K562 (cell line): ENCODE measurements at regions not wholly inside any gene's neighbourhood (a gene's known extent, or its start where the extent isn't known, plus 50 kb on each side); places are given as distances from the start of the nearest gene placed in this dataset.

Source experiments
- ATAC-seq: fragments of 200-7000 bp; cut with Tn5 transposase; 3 replicates; pipeline ENCODE4 v1.9.1; 2020; ENCODE audit warnings: moderate library complexity
- BruUV-seq: library from RNA; stranded (reverse); fragments of 400-500 nt; replicated peaks from 2 replicates; lab custom pipeline; 2021; lab: Mats Ljungman, UMichigan
- CTCF ChIA-PET: fragments of 300-600 bp; formaldehyde crosslinking; extraction: SDS; loops from one replicate; lab custom pipeline; 2021; ENCODE audit warnings: low intra/inter-chr PET ratio; lab: Yijun Ruan, JAX
- POLR2A ChIA-PET: fragments of 300-600, 350-650 bp; sonication (Branson Sonifier 250); formaldehyde crosslinking; extraction: SDS; loops from one replicate; lab custom pipeline; 2021; ENCODE audit warnings: antibody characterized with exemption, inconsistent platforms; lab: Yijun Ruan, JAX
- DNase-seq, 4 experiments: peaks; one replicate each; pipeline versions ENCODE4 v3.0.0 to v3.0.0-alpha.2; 2011 to 2018; ENCODE audit warnings: low spot score in 3 of 4, mixed read lengths in 3 of 4; ENCODE audit errors: extremely low read depth in 1 of 4
- FAIRE-seq: peaks from 2 replicates; lab custom pipeline; 2011; peaks lifted over from hg19 to GRCh38; lab: Jason Lieb, UNC
- H2AFZ ChIP-seq: 2 replicates; pipeline ENCODE4 v1.6.0; 2011; ENCODE audit warnings: low read depth, low read length, control low read depth, inconsistent platforms
- H3K27ac ChIP-seq: fragments of 200-600 bp; 3 replicates; pipeline ENCODE4 v1.8.0; 2011; ENCODE audit warnings: low read depth, mild to moderate bottlenecking, control low read depth, inconsistent platforms, low read length, moderate library complexity, mixed read lengths; ENCODE audit errors: extremely low read depth
- H3K27me3 ChIP-seq, 2 experiments: fragments of 300-600 bp in 1 of 2; 2 replicates in 1 of 2; 3 replicates in 1 of 2; pipeline versions ENCODE4 v1.6.0 to v1.8.0; 2011; ENCODE audit warnings: inconsistent platforms in 2 of 2, low read length in 2 of 2, mild to moderate bottlenecking in 1 of 2, mixed read lengths in 1 of 2, moderate library complexity in 1 of 2; ENCODE audit not compliant: control insufficient read depth in 2 of 2, insufficient read depth in 2 of 2
- H3K36me3 ChIP-seq: fragments of 300-600 bp; 3 replicates; pipeline ENCODE4 v1.8.0; 2011; ENCODE audit warnings: mild to moderate bottlenecking, low read length, inconsistent platforms; ENCODE audit not compliant: control insufficient read depth, insufficient read depth
- H3K4me1 ChIP-seq, 2 experiments: fragments of 200-600 bp in 1 of 2; replicated peaks in 1 of 2; 2 replicates in 1 of 2; 3 replicates in 1 of 2; pipeline versions ENCODE4 v1.5.1 to v1.8.0; 2011; ENCODE audit warnings: inconsistent platforms in 2 of 2, low read length in 2 of 2, mild to moderate bottlenecking in 1 of 2, mixed read lengths in 1 of 2, moderate library complexity in 1 of 2; ENCODE audit not compliant: control insufficient read depth in 2 of 2, insufficient read depth in 2 of 2
- H3K4me2 ChIP-seq: 2 replicates; pipeline ENCODE4 v1.6.1; 2011; ENCODE audit warnings: low read length, control low read depth, inconsistent platforms, mixed read lengths; ENCODE audit not compliant: insufficient read depth
- H3K4me3 ChIP-seq: fragments of 200-600 bp; sonication (generic), shearing (Covaris generic); 2 replicates; pipeline ENCODE4 v1.5.1; 2016; ENCODE audit warnings: control low read depth, inconsistent platforms
- H3K79me2 ChIP-seq: fragments of 200-600 bp; 3 replicates; pipeline ENCODE4 v1.8.0; 2011; ENCODE audit warnings: low read length, inconsistent platforms; ENCODE audit not compliant: control insufficient read depth, insufficient read depth
- H3K9ac ChIP-seq, 2 experiments: 2 replicates each; pipeline versions ENCODE4 v1.6.0 to v1.6.1; 2011; ENCODE audit warnings: low read depth in 2 of 2, low read length in 2 of 2, control low read depth in 1 of 2, inconsistent platforms in 1 of 2, mild to moderate bottlenecking in 1 of 2, mixed read lengths in 1 of 2; ENCODE audit not compliant: insufficient read depth in 1 of 2
- H3K9me1 ChIP-seq: one replicate; pipeline ENCODE4 v1.6.0; 2011; ENCODE audit warnings: inconsistent platforms, mild to moderate bottlenecking, low read length, moderate library complexity; ENCODE audit not compliant: control insufficient read depth, insufficient read depth
- H3K9me3 ChIP-seq: replicated peaks from 2 replicates; pipeline ENCODE4 v1.5.1; 2011; ENCODE audit warnings: low read depth, low read length, inconsistent platforms; ENCODE audit not compliant: control insufficient read depth, insufficient read depth
- H4K20me1 ChIP-seq: replicated peaks from 2 replicates; pipeline ENCODE4 v1.6.1; 2011; ENCODE audit warnings: low read length, inconsistent platforms, mixed read lengths; ENCODE audit not compliant: control insufficient read depth, insufficient read depth
- ARHGAP35 ChIP-seq: fragments of 450-650 bp; IDR thresholded peaks from 2 replicates; pipeline ENCODE4 v1.6.1; 2018; ENCODE audit not compliant: partially characterized antibody
- C11orf30 ChIP-seq: fragments of 450-650 bp; IDR thresholded peaks from 2 replicates; pipeline ENCODE4 v1.6.1; 2016; ENCODE audit warnings: low read depth, mild to moderate bottlenecking
- CBX5 ChIP-seq: IDR thresholded peaks from 2 replicates; pipeline ENCODE4 v1.6.1; 2014; ENCODE audit warnings: low read depth, borderline replicate concordance
- HIVEP1 ChIP-seq: fragments of 250-450 bp; sonication (Bioruptor Pico); IDR thresholded peaks from 2 replicates; pipeline ENCODE4 v1.4.0; 2020; ENCODE audit warnings: mild to moderate bottlenecking
- HMGN3 ChIP-seq: IDR thresholded peaks from 2 replicates; pipeline ENCODE4 v1.6.1; 2011; ENCODE audit warnings: borderline replicate concordance, low read depth, mild to moderate bottlenecking, mixed read lengths, low read length; ENCODE audit not compliant: insufficient read length; ENCODE audit errors: extremely low read depth
- HNRNPK ChIP-seq: fragments of 200-400 bp; formaldehyde crosslinking; IDR thresholded peaks from one replicate; pipeline ENCODE4 v1.6.1; 2018; ENCODE audit warnings: mild to moderate bottlenecking, low read depth, low read length; ENCODE audit not compliant: poor library complexity, severe bottlenecking
- JUN ChIP-seq, 2 experiments: sonication (generic) in 1 of 2; formaldehyde crosslinking in 1 of 2; IDR thresholded peaks; 2 replicates each; pipeline versions ENCODE4 v1.6.1 to v1.8.0; 2012 to 2022; ENCODE audit warnings: borderline replicate concordance in 2 of 2, mild to moderate bottlenecking in 2 of 2, improper control_type of control experiment in 1 of 2, low read depth in 1 of 2, low read length in 1 of 2, missing genetic modification reagents in 1 of 2
- KAT7 ChIP-seq: sonication (generic); formaldehyde crosslinking; IDR thresholded peaks from 2 replicates; pipeline ENCODE4 v1.8.0; 2022; ENCODE audit warnings: missing genetic modification reagents, mild to moderate bottlenecking, borderline replicate concordance
- KLF1 ChIP-seq: fragments of 450-650 bp; IDR thresholded peaks from 2 replicates; pipeline ENCODE4 v1.6.1; 2016; ENCODE audit warnings: missing genetic modification characterization, missing compliant biosample characterization
- MAFG ChIP-seq: fragments of 450-650 bp; conservative IDR thresholded peaks from 2 replicates; pipeline ENCODE4 v1.6.1; 2016; ENCODE audit warnings: missing genetic modification characterization, missing compliant biosample characterization
- MAFK ChIP-seq: IDR thresholded peaks from 2 replicates; pipeline ENCODE4 v1.6.1; 2011; ENCODE audit warnings: low read length, improper control_type of control experiment
- MCM3 ChIP-seq: fragments of 450-650 bp; IDR thresholded peaks from 2 replicates; pipeline ENCODE4 v1.6.1; 2016
- PPARD ChIP-seq: fragments of 250-450 bp; sonication (Bioruptor Pico); IDR thresholded peaks from 2 replicates; pipeline ENCODE4 v1.8.0; 2022; ENCODE audit warnings: inconsistent platforms, mild to moderate bottlenecking, moderate library complexity
- SAP30 ChIP-seq: fragments of 200-600 bp; sonication (generic); IDR thresholded peaks from 2 replicates; pipeline ENCODE4 v1.6.1; 2012; ENCODE audit warnings: borderline replicate concordance, low read depth, mild to moderate bottlenecking, moderate library complexity, low read length, control low read depth, inconsistent platforms; ENCODE audit not compliant: insufficient read depth, poor library complexity, severe bottlenecking
- ZNF197 ChIP-seq: fragments of 200-800 bp; sonication (Bioruptor generic); IDR thresholded peaks from 2 replicates; pipeline ENCODE4 v1.6.1; 2016; ENCODE audit warnings: low read depth, missing genetic modification characterization, missing compliant biosample characterization
- ZNF212 ChIP-seq: fragments of 450-650 bp; formaldehyde crosslinking; IDR thresholded peaks from 2 replicates; pipeline ENCODE4 v1.4.0; 2020; ENCODE audit warnings: mild to moderate bottlenecking
- ZNF224 ChIP-seq: sonication (generic); formaldehyde crosslinking; IDR thresholded peaks from 2 replicates; pipeline ENCODE4 v1.8.0; 2022; ENCODE audit warnings: mild to moderate bottlenecking, missing genetic modification reagents
- ZNF644 ChIP-seq: fragments of 200-800 bp; sonication (Bioruptor generic); IDR thresholded peaks from 2 replicates; pipeline ENCODE4 v1.6.1; 2016; ENCODE audit warnings: low read depth, missing genetic modification characterization, missing compliant biosample characterization
- WGBS: fragments of 100-300 bp; shearing (Covaris generic); methylation state at CpG from one replicate; pipeline ENCODE4 v1.1.6; 2016; ENCODE audit warnings: low coverage, mixed read lengths; ENCODE audit not compliant: insufficient coverage; ENCODE audit errors: missing lambda C conversion rate; 5-methylcytosine and 5-hydroxymethylcytosine counted together
- in situ Hi-C: fragments of 300-500 bp; cut with MboI; formaldehyde crosslinking; loops from 4 replicates; pipeline ENCODE4 v1.15.0; 2018; ENCODE audit warnings: inconsistent platforms, mixed read lengths
- intact Hi-C: fragments of 100-400 bp; cut with micrococcal nuclease; formaldehyde crosslinking; loops from 2 replicates; pipeline ENCODE4 v1.14.2; 2022
- TF ChIP-seq, protein P1 (sequence below): fragments of 450-650 bp; formaldehyde crosslinking; IDR thresholded peaks from 2 replicates; pipeline ENCODE4 v1.4.0; 2022; ENCODE audit warnings: missing genetic modification characterization

DNA sequence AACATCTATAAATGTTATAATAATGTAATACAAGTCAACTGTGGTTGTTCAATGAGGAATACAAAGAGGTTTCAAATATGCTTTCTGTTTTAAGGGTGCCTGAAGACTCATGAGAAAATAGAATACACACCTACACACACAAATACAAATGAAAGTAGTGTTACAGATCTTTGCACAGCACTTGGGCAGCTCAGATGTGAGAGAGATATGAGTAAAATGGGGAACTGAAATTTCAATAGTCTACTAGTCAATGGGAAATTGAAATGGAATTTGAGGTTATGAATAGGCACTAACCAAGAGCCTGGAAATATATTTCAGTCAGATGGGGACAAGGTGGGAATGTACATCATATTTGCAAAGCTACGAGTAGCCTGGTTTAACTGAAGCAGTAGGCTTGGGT lies 96.6 kb downstream of the ISL1 start:
- Histone ChIP-seq H2AFZ (no peak overlapping the region), H4K20me1 (no peaks in the 10 kb centered on the region), H3K9me3 (no peaks in the 10 kb centered on the region), H3K4me2 (no peak overlapping the region), H3K9me1 (no peaks in the 10 kb centered on the region), H3K79me2 (no peaks in the 10 kb centered on the region), H3K27ac (no peak overlapping the region), H3K27me3 (no peaks in the 10 kb centered on the region), H3K36me3 (no peaks in the 10 kb centered on the region), H3K4me1 (no peaks in the 10 kb centered on the region), H3K9ac (no peak overlapping the region), H3K4me3 (no peak overlapping the region)
- DNase-seq (no peak), FAIRE-seq (no peak), ATAC-seq (no peak)
- POLR2A ChIA-PET: interaction anchor here (0.6 kb wide), 1 partner anchor 62 kb away, joined by 3 read pairs; no protein-coding TSS in a partner anchor
- WGBS: 0% methylated on average over 1 of the region's 1 CpG
- intact Hi-C loops: no loop called here
- CTCF ChIA-PET: no interaction called here
- TF ChIP-seq ZNF197 (no peak), ZNF212 (no peak), KLF1 (tag) (no peak), JUN (IDR thresholded peaks at IDR 0.05; ENCODE audit: borderline replicate concordance, low read depth, low read length) (no peak), JUN (CRISPR knock-in tag; IDR thresholded peaks at IDR 0.05; ENCODE audit: borderline replicate concordance) (no peak), PPARD (CRISPR knock-in tag) (no peak), ARHGAP35 (no peak)
- BruUV-seq: no TSS peak
- in situ Hi-C loops: no loop called here

DNA sequence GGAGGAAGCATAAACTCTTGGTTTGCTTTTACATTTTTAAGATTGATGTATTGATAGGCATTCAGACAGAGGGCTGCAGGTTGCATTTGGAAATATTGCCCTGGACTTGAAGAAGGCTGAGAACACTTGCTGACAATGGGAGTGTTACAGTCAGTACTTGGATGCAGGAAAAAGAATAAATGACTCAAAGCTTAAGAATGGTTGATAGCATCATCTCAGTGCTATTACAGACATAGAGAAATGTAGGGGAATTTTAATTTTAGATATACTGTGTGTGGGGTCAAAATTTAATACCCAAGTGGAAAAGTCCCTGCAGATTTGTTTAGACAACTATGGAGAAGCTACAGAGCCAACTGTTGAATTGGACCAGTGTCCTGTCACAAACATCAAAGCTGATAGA lies 101.1 kb downstream of the ISL1 start:
- DNase-seq: no peak
- no peak for FAIRE-seq
- Histone ChIP-seq H3K4me3 (no peak overlapping the region), H3K79me2 (no peaks in the 10 kb centered on the region), H3K9ac (no peak overlapping the region), H3K27ac (no peak overlapping the region), H4K20me1 (no peaks in the 10 kb centered on the region), H3K4me2 (no peak overlapping the region), H3K36me3 (no peaks in the 10 kb centered on the region), H2AFZ (no peak overlapping the region), H3K4me1 (no peaks in the 10 kb centered on the region), H3K9me1 (no peaks in the 10 kb centered on the region), H3K27me3 (no peaks in the 10 kb centered on the region), H3K9me3 (no peaks in the 10 kb centered on the region)
- ChIA-PET CTCF (no interaction called here), POLR2A (no interaction called here)
- ATAC-seq: no peak
- BruUV-seq: no TSS peak
- in situ Hi-C loops: no loop called here
- intact Hi-C loops: no loop called here
- TF ChIP-seq KAT7 (CRISPR knock-in tag): no peak
- TF ChIP-seq ZNF644 (tag): no peak
- TF ChIP-seq MAFK: no peak
- TF ChIP-seq HIVEP1 (CRISPR knock-in tag): no peak
- no peak for TF ChIP-seq ZNF224 (CRISPR knock-in tag)
- TF ChIP-seq MAFG: no peak
- TF ChIP-seq SAP30: no peak
- TF ChIP-seq C11orf30: no peak
- no peak for TF ChIP-seq HMGN3
- no peak for TF ChIP-seq MCM3
- no peak for TF ChIP-seq HNRNPK
- no peak for TF ChIP-seq CBX5
- TF ChIP-seq, protein P1, sequence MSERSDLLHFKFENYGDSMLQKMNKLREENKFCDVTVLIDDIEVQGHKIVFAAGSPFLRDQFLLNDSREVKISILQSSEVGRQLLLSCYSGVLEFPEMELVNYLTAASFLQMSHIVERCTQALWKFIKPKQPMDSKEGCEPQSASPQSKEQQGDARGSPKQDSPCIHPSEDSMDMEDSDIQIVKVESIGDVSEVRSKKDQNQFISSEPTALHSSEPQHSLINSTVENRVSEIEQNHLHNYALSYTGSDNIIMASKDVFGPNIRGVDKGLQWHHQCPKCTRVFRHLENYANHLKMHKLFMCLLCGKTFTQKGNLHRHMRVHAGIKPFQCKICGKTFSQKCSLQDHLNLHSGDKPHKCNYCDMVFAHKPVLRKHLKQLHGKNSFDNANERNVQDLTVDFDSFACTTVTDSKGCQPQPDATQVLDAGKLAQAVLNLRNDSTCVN: no peak
